Karpas-422 (cell line): ENCODE measurements at regions not wholly inside any gene's neighbourhood (a gene's known extent, or its start where the extent isn't known, plus 50 kb on each side); places are given as distances from the start of the nearest gene placed in this dataset.
"Not testable (repeated sequence)": the region's sequence is repeated elsewhere in the genome, so short reads cannot be mapped to it uniquely, and the experiment has no call there.

Experiments
- DNase-seq: peaks from one replicate; pipeline ENCODE4 v3.0.0-alpha.2; 2015
- H2AFZ ChIP-seq: fragments of 200-600 bp; sonication (generic); 2 replicates; pipeline ENCODE4 v1.6.1; 2014; ENCODE audit warnings: antibody characterized with exemption, low read length, mixed read lengths
- H3K27ac ChIP-seq: fragments of 200-600 bp; sonication (generic); 2 replicates; pipeline ENCODE4 v1.5.1; 2014; ENCODE audit warnings: mild to moderate bottlenecking, low read length, moderate library complexity
- H3K27me3 ChIP-seq: fragments of 200-600 bp; sonication (generic); 2 replicates; pipeline ENCODE4 v1.6.1; 2014; ENCODE audit warnings: low read length, mixed read lengths
- H3K36me3 ChIP-seq: fragments of 200-600 bp; sonication (generic); 2 replicates; pipeline ENCODE4 v1.6.1; 2014; ENCODE audit warnings: low read length, mixed read lengths; ENCODE audit not compliant: insufficient read depth
- H3K4me1 ChIP-seq: fragments of 200-600 bp; sonication (generic); 2 replicates; pipeline ENCODE4 v1.6.1; 2014; ENCODE audit warnings: mild to moderate bottlenecking, low read length, mixed read lengths
- H3K4me2 ChIP-seq: fragments of 200-600 bp; sonication (generic); 2 replicates; pipeline ENCODE4 v1.6.1; 2014; ENCODE audit warnings: low read length, low read depth, mild to moderate bottlenecking; ENCODE audit not compliant: poor library complexity, severe bottlenecking
- H3K4me3 ChIP-seq: fragments of 200-600 bp; sonication (generic); 2 replicates; pipeline ENCODE4 v1.5.1; 2014; ENCODE audit warnings: mild to moderate bottlenecking, antibody characterized with exemption, low read length, mixed read lengths
- H3K79me2 ChIP-seq: fragments of 200-600 bp; sonication (generic); 2 replicates; pipeline ENCODE4 v1.6.1; 2014; ENCODE audit warnings: mild to moderate bottlenecking, low read length, mixed read lengths
- H3K9ac ChIP-seq: fragments of 200-600 bp; sonication (generic); 2 replicates; pipeline ENCODE4 v1.6.0; 2014; ENCODE audit warnings: low read length
- H3K9me2 ChIP-seq: fragments of 200-600 bp; sonication (generic), shearing (Covaris generic); replicated peaks from 2 replicates; pipeline ENCODE4 v1.6.0; 2014; ENCODE audit warnings: mild to moderate bottlenecking, low read length, moderate library complexity; ENCODE audit not compliant: insufficient read depth
- H3K9me3 ChIP-seq: fragments of 300-700, 200-600 bp; sonication (generic); 2 replicates; pipeline ENCODE4 v1.6.1; 2014; ENCODE audit warnings: low read length, mixed read lengths
- H4K20me1 ChIP-seq: fragments of 200-600 bp; sonication (generic); 2 replicates; pipeline ENCODE4 v1.6.1; 2014; ENCODE audit warnings: mild to moderate bottlenecking, antibody characterized with exemption, low read length, low read depth; ENCODE audit not compliant: insufficient read depth

GRCh38 chr6:81950877-81951276 lies 198.4 kb upstream of the TENT5A start:
- Histone ChIP-seq H3K9me3 (no peaks in the 10 kb centered on the region), H3K9me2 (no peaks in the 10 kb centered on the region), H3K9ac (no peak overlapping the region), H4K20me1 (no peaks in the 10 kb centered on the region), H3K79me2 (no peaks in the 10 kb centered on the region), H2AFZ (no peak overlapping the region), H3K27ac (no peak overlapping the region), H3K4me3 (no peak overlapping the region), H3K4me1 (no peaks in the 10 kb centered on the region), H3K36me3 (no peaks in the 10 kb centered on the region), H3K27me3 (no peaks in the 10 kb centered on the region), H3K4me2 (no peak overlapping the region)
- DNase-seq = no peak

- no peaks in the 10 kb centered on the region for H3K9me2 ChIP-seq
- H3K27ac ChIP-seq = no peak overlapping the region
- no peaks in the 10 kb centered on the region for H3K27me3 ChIP-seq
- no peak overlapping the region for H3K4me2 ChIP-seq
- DNase-seq = no peak
- no peak overlapping the region for H3K9ac ChIP-seq
- H4K20me1 ChIP-seq = no peaks in the 10 kb centered on the region
- H2AFZ ChIP-seq = no peak overlapping the region
- no peaks in the 10 kb centered on the region for H3K36me3 ChIP-seq
- no peak overlapping the region for H3K4me3 ChIP-seq
- H3K4me1 ChIP-seq = no peaks in the 10 kb centered on the region
- H3K9me3 ChIP-seq = no peaks in the 10 kb centered on the region
- H3K79me2 ChIP-seq = no peaks in the 10 kb centered on the region
Measured at GRCh38 chr6:81948861-81949260, 196.4 kb upstream of the TENT5A start.

GRCh38 chr6:81948196-81948595 lies 195.7 kb upstream of the TENT5A start:
- not testable (repeated sequence) for H3K9ac ChIP-seq, H3K36me3 ChIP-seq, H3K79me2 ChIP-seq, H3K9me2 ChIP-seq, H2AFZ ChIP-seq, H3K9me3 ChIP-seq, H3K27me3 ChIP-seq, H4K20me1 ChIP-seq, H3K4me3 ChIP-seq, H3K4me2 ChIP-seq, DNase-seq, H3K4me1 ChIP-seq, H3K27ac ChIP-seq

DNA sequence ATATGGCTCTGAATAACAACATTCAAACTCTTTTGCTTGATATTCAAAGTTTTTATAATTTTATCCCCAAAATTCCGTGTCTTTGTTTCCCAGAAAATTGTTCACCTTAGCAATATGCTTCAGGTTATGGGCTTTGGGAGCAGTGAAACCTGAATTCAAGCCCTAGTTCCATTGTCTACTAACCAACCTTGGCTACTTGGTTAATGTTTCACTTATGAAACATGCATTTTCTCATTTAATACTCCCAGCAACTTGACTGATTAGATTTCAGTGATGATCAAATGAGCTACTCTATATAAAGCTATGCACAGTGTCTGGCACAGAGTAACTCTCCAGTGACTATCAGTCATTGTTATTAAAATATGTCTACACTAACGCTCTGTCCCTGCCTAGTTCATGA lies 192.2 kb upstream of the TENT5A start:
- no peak overlapping the region for H3K27ac ChIP-seq
- no peaks in the 10 kb centered on the region for H3K9me3 ChIP-seq
- no peak overlapping the region for H3K4me2 ChIP-seq
- no peaks in the 10 kb centered on the region for H4K20me1 ChIP-seq
- H3K79me2 ChIP-seq = no peaks in the 10 kb centered on the region
- no peak overlapping the region for H3K9ac ChIP-seq
- H2AFZ ChIP-seq = no peak overlapping the region
- no peaks in the 10 kb centered on the region for H3K9me2 ChIP-seq
- H3K4me3 ChIP-seq = no peak overlapping the region
- H3K4me1 ChIP-seq = no peaks in the 10 kb centered on the region
- no peaks in the 10 kb centered on the region for H3K27me3 ChIP-seq
- DNase-seq = no peak
- H3K36me3 ChIP-seq = no peaks in the 10 kb centered on the region

GRCh38 chr6:81942842-81943241 lies 190.4 kb upstream of the TENT5A start:
- H3K4me3 ChIP-seq, H3K79me2 ChIP-seq, H3K27me3 ChIP-seq, H3K4me2 ChIP-seq, H3K9me2 ChIP-seq, H3K36me3 ChIP-seq, H3K4me1 ChIP-seq, H2AFZ ChIP-seq, H3K9me3 ChIP-seq, DNase-seq, H3K9ac ChIP-seq, H4K20me1 ChIP-seq, H3K27ac ChIP-seq: not testable (repeated sequence)

DNA sequence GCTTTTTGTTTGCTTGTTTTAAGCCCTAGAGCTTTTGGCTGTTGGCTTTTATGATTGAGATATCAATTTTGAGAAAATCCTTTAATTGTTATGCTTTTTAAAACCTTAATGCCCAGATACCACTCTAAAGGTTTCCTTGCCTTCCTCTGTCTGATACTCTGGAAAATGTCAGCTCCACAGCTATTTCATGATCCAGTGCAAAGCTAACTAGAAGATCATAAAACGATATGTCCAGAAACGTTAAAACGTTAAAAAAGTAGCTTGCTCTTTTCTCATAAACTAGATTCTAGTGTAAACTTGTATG lies 189.5 kb upstream of the TENT5A start:
- H3K27me3 ChIP-seq = no peaks in the 10 kb centered on the region
- H3K4me3 ChIP-seq = no peak overlapping the region
- no peaks in the 10 kb centered on the region for H4K20me1 ChIP-seq
- no peak overlapping the region for H2AFZ ChIP-seq
- H3K27ac ChIP-seq = no peak overlapping the region
- no peak overlapping the region for H3K4me2 ChIP-seq
- H3K36me3 ChIP-seq = no peaks in the 10 kb centered on the region
- no peaks in the 10 kb centered on the region for H3K9me3 ChIP-seq
- no peaks in the 10 kb centered on the region for H3K4me1 ChIP-seq
- no peak overlapping the region for H3K9ac ChIP-seq
- H3K9me2 ChIP-seq = no peaks in the 10 kb centered on the region; the same call in 1 of the 2 replicates
- DNase-seq = no peak
- no peaks in the 10 kb centered on the region for H3K79me2 ChIP-seq

- Histone ChIP-seq H3K36me3 (no peaks in the 10 kb centered on the region), H3K4me2 (no peak overlapping the region), H3K79me2 (no peaks in the 10 kb centered on the region), H3K27me3 (no peaks in the 10 kb centered on the region), H3K4me1 (no peaks in the 10 kb centered on the region), H3K9ac (no peak overlapping the region), H3K9me3 (no peaks in the 10 kb centered on the region), H2AFZ (no peak overlapping the region), H3K9me2 (no peaks in the 10 kb centered on the region; the same call in 1 of the 2 replicates), H3K4me3 (no peak overlapping the region), H4K20me1 (no peaks in the 10 kb centered on the region), H3K27ac (no peak overlapping the region)
- DNase-seq = no peak
Measured at GRCh38 chr6:81940451-81940985, 188.0 kb upstream of the TENT5A start.

DNA sequence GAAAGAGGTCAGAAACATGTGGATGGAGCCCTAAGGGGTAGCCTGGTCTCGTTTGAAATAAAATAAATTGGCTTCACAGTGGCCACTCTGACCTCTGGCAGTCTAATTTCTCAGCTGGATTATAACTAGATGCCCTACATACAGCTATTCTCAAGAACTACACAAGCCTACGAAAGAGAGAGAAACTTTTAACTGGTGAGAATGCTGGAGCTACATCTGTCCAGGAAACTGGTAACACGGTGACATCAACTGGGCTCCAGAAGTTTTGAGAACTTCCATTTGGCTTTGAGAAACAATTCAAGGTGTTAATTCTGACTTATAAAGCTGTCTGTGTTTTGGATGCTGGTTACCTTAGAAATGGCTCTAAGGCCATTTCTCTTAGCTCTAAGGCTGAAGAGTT lies 187.3 kb upstream of the TENT5A start:
- no peak overlapping the region for H3K4me3 ChIP-seq
- H3K9ac ChIP-seq = no peak overlapping the region

More for the DNA sequence above, 187.3 kb upstream of the TENT5A start:
- no peak for DNase-seq
- H3K79me2 ChIP-seq = no peaks in the 10 kb centered on the region
- H3K9me3 ChIP-seq = no peaks in the 10 kb centered on the region
- H4K20me1 ChIP-seq = no peaks in the 10 kb centered on the region
- no peaks in the 10 kb centered on the region for H3K4me1 ChIP-seq
- H3K36me3 ChIP-seq = no peaks in the 10 kb centered on the region
- H3K27ac ChIP-seq = no peak overlapping the region
- H2AFZ ChIP-seq = no peak overlapping the region
- no peaks in the 10 kb centered on the region for H3K27me3 ChIP-seq
- no peaks in the 10 kb centered on the region; the same call in 1 of the 2 replicates for H3K9me2 ChIP-seq
- no peak overlapping the region for H3K4me2 ChIP-seq
